ENCODE measurements at regions not wholly inside any gene's neighbourhood (a gene's known extent, or its start where the extent isn't known, plus 50 kb on each side); places are given as distances from the start of the nearest gene placed in this dataset.

DNA sequence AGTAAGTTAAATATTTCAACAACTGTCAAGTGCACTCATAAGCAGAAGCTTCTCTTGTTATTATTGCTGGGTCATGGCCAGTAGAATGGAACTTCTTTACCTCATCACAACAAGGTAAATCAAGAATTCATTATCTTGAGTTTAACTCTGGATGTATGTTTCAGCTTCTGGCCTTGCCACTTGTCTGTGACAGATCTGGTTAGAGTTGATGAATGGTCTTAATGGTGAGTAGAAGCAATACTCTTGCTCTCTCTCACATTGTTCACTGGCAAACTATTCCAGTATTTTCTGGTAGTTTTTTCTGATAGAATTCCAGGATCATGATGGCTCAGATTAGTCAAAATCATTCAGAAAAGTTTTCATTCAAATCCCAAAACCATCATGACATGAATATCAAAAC, 51.3 kb upstream of the NR4A2 start:
- no peak for DNase-seq

DNA sequence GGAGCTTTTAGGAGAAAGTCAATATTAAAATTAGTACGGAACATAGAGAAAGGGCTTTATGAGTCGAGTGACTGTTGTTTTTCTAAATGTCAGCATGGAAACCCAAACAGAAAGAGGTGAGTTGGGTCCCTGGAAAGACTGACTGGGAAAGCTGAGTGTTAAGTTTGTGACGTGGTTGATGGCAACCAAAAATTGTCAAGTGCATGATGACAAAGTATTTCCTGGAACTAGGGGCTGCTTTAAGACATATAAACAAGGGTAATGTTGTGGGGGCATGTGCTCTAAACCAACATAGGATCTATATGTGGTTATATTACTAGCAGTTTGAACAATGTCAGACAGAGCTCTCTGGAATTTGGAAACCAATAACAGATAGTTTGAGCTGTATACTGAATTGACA, 50.9 kb upstream of the GPD2 start:
- peak in 1 of 2 donors; percentile 32 for DNase-seq
